OCI-LY3 (cell line): ENCODE measurements at regions not wholly inside any gene's neighbourhood (a gene's known extent, or its start where the extent isn't known, plus 50 kb on each side); places are given as distances from the start of the nearest gene placed in this dataset.

Experiments used
- CTCF ChIP-seq: fragments of 200-600, 300-600 bp; sonication (generic); IDR thresholded peaks from 2 replicates; pipeline ENCODE4 v1.5.1; 2014; ENCODE audit warnings: antibody characterized with exemption, low read length, low read depth
- EZH2phosphoT487 ChIP-seq: fragments of 200-600 bp; shearing (Covaris generic); IDR thresholded peaks from 2 replicates; pipeline ENCODE4 v1.6.1; 2018; ENCODE audit warnings: antibody characterized with exemption, mixed run types, low read depth

- TF ChIP-seq CTCF (no peak), EZH2phosphoT487 (no peak)
Observed at GRCh38 chr13:58682616-58683015, 1051.1 kb downstream of the PCDH17 start.
